Anterior cingulate cortex (tissue), 58 donors: ENCODE measurements at regions not wholly inside any gene's neighbourhood (a gene's known extent, or its start where the extent isn't known, plus 50 kb on each side); places are given as distances from the start of the nearest gene placed in this dataset.
A peak's percentile ranks its signal among the peaks of the same experiment; 100 is the strongest.
"Not testable (repeated sequence)": the region's sequence is repeated elsewhere in the genome, so short reads cannot be mapped to it uniquely, and the experiment has no call there.

Source experiments
- DNase-seq, 58 donors: peaks; one replicate each; lab custom pipeline; 2025; lab: John Stamatoyannopoulos, UW

DNA sequence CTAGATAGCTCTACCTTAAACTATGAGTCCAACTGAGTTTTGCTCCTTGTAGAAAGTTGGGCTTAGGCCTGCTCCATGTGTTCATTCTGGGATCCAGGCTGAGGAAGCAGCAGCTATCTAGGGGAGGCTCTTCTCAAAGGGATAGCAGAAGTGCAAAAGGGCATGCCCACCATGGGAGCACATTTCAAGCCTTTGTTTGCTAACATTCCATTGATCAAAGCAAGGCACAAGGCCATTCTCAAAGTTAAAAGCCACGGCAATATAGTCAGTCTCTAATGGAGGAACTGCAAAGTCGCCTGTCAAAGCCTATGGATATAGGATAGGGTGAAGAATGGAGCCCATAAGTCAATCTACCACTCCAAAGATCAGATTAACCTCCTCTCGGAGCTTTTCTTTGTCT lies 488.1 kb upstream of the ARX start:
- DNase-seq, result no peak

DNA sequence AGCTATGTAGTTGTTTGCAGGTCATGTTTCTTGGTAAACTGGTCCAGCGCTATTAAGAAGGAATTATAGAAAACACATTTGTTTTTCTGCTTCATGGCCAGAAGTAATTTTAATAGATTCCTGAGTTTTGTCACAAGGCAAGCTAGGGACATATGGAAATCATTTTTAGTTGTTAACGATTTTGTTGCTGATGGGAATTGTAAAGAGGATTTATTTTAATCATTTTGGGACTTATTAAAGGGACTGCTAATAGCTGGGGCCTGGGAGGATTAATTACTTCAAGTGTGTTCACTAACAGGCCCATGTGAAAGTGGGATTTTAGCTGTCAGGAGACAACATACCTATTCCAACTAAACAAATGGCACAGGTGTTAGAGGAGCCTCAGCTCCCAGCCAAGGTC lies 492.0 kb upstream of the ARX start:
- DNase-seq, result no peak

DNA sequence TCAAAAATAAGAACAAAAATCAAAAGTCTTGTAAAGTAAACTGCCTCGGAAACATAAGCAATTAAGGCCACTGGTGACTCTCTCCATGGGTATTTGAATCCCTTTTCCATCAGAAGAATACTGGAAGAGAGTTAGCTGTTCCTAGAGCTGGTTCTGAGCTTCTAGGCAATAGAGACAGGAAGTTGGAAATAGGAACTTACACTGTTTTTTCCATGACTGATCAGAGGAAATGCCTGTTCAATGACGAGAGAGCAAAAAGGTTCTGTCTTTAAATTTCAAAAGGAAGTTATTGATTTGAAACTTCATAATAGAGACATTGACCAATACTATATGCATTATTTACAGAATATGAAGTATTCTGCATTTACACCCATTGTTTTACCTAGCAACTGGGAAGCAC lies 503.5 kb upstream of the ARX start:
- no peak for DNase-seq

DNA sequence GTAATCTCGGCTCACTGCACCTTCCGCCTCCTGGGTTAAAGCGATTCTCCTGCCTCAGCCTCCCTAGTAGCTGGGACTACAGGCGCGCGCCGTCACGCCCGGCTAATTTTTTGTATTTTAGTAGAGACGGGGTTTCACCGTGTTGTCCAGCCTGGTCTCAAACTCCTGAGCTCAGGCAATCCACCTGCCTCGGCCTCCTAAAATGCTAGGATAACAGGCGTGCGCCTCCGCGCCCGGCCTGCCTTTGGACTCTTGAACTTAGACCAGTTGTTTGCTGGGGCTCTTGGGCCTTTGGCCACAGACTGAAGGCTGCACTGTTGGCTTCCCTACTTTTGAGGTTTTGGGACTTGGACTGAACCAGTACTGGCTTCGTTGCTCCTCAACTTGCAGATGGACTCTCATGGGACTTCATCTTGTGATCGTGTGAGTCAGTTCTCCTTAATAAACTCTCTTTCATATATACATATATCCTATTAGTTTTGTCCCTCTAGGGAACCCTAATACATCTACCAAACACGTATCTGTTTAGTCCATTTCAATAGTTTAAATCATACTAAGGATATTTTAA lies 506.8 kb upstream of the ARX start:
- DNase-seq, result not testable (repeated sequence)

DNA sequence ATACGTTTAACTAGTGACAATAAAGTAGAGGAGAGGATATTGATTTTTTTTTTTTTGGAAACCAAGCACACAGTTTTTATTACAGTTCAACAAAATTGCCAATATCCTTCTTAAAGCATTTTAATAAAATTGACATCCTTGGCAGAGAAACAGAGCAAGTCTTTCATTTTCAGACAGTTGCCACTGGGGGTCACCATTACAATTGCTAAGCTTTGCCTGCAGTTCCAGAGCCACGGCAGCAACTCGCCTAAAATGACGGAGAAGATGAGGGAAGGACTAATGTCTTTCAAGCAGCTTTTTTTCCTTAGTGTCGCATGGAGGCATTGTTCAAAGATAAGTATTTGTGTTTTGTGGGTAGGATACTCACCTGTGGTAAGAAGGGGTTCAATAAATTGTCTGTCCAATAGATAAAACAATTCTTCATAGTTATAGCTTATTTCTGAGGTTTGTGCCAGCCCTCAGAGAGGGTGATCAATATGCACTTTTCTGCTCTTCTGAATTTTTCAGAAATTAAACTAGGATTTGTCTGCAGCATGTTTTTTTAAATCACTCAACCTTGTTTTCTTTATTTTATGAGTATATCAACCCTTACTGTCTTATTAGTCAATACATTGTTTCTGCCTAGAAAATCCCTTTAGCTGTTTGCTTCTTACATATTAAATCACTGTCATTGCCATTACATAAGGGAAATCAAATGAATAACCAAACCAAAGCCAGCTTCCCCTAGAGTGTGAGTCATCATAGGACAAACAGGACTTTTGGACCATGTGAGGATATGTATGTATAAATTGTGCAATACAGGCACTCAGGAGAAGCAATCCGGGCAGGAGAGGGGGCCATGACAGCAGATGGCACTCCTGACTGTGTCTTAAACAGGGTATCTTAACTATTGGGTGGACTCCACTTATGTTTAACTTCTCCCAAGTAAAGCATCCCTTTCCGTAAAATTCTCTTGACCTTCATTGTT lies 508.1 kb upstream of the ARX start:
- DNase-seq, result peak in 36 of 58 donors; percentile 0 to 40 (median 2)

DNA sequence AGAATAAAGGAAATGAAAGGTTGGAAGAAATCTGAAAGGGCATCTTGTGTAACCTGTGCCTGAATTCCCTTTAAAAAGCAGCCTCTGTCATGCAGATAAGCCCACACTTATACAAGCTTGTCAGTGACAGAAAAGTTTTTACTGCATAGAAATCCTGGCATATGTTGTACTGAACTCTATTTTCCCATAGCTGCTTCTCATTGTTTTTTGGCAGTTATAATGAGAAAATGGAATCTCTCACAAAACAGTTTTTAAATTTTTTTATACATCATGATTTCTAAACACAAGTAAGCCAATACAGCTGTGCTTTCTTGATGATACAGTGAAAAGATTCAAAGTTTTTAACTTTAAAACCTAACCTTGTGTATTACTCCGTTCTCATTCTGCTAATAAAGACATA lies 511.4 kb upstream of the ARX start:
- DNase-seq, result no peak

DNA sequence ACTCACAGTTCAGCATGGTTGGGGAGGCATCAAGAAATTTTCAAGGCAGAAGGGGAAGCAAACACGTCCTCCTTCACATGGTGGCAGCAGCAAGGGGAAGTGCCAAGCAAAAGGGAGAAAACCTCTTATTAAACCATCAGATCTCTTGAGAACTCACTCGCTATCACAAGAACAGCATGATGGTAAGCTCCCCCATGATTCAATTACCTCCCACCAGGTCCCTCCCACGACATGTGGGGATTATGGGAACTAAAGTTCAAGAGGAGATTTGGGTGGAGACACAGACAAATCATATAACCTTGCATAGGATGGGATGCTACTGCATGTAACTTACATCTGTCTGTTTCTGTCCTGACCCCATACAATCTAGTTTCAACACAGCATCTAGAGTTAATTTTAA lies 511.8 kb upstream of the ARX start:
- no peak for DNase-seq

DNA sequence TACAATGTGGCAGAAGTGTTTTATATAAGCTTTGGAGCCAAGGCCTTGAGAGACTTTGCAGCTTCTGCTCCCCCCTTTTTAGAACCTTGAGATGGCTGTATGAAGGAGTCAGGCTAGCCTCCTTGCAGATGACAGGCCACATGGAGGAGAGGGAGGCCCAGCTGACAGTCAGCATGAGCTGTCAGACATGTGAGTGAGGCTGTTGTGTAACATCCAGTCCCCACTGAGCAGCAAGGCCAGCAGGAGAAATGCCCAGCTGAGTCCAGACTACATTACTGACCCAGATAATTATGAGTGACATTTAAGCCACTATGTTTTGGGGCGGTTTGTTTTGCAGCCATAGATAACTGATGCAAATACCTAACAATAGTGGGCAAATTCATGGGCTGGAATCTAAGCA lies 515.3 kb upstream of the ARX start:
- DNase-seq, result peak in 2 of 58 donors; percentile 0

DNA sequence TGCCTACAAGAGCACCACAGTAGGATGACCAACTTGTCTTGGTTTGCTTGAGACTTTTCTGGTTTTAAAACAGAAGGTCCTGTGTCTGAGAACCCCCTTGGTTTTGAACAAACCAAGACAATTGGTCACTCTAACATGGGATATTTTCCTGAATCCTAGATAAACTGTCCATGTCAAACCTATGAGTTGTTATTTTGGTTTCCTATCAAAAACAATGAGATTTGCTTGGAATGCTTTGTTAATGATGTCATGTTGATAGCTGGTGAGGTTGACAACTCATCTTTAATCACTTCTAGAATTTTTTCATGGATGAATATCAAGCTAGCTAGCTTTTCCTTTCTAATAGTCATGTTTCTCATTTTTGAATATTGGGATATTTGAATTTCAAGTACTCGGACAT lies 518.3 kb upstream of the ARX start:
- no peak for DNase-seq

DNA sequence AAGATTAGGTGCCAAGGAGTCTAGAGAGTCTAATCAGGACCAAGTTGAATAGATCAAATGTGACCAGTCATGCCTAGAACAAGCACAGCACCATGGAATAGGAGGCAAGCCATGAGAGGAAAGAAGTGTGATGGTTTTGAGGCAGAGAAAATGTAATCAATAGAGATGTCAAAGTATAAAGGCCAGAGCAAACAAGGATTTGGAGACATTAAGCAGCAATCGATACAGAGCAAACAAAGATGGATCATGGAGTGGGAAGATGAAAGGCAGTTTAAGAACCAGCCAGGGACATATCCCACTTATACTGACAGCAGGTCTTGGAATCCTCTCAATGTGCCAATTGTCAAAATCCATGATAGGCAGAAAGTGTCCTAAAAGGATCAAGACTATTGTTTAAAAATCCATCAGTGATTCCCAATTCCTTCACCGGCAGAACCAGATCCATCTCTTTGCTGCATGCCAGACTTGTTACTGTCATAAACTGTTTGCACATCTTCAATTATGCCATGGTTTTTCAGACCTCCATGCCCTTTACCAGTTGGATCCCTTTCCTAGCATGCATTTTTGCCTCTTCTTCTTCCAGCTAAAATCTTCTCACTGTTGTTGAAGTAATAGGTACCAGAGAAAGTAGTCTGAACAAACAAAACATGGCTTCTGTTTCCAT lies 520.7 kb upstream of the ARX start:
- DNase-seq, result no peak

DNA sequence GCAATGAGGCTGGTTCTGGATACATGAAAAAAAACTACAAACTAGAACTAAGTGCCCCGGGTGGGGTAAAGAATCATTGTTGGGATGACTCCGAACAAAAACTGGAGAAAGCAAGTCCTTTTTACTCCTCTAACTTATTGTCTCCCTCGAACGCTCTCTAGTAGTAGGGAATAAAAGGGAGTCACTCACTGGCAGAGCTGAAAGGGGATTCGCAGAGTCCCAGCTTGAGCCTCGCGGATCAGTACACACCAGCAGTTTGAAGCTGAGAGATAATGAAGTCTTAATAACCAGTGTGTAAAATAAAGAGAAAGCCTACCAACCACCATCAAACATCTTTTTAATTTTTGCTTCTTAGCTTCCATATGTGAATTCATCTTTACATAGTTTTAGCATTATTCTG lies 521.9 kb upstream of the ARX start:
- no peak for DNase-seq

DNA sequence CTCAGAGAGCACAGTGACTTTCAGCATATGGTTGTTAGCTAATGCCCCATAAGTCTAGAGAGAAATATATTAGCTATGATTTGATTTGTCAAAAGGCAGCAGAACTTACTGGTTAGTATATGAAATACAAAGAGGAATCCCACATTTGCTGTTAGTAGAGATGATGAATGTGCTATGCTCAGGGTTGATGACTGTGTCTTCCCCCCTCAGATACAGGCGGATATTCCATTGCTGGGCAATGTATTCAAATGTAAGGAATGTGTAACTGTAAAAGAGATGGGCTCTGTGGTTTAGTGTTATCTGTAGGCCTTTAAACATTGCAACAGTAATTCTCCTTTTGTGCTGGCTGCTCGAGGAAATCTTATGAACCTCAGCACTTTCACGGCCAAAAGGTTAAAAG lies 528.9 kb upstream of the ARX start:
- DNase-seq, result no peak

DNA sequence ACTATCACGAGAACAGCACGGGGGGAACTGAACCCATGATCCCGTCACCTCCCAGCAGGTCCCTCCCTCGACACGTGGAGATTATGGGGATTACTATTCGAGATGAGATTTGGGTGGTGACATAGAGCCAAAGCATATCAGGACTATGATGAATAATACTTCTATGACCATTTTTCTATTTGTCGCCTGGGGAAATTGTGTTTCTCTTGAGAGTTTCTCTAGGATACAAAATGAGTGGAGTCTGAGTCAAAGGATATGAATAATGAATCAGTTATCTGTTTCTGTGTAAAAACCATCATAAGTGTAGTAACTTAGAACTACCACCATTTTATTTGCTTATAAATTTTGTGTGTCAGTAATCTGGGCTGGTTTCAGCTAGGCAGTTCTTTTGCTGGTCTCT lies 533.0 kb upstream of the ARX start:
- no peak for DNase-seq

DNA sequence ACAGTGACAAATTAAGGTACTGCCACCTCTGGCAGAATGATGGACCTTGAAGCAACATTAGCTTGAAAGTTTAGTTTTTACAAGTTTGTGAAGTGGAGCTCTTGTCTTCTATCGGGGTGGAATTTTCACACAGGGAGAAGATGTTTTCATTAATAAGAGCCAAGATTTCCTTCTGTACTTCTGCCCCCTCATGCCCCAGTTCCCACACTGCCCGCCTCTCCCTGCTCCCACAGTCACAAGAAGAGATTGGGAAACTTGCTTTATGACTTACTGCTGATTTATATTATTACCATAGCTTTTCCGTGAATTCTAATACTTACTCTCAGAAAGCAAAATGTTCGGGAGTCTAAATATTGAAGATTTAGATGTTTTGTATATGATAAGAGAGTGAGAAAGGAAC lies 539.8 kb upstream of the ARX start:
- no peak for DNase-seq

DNA sequence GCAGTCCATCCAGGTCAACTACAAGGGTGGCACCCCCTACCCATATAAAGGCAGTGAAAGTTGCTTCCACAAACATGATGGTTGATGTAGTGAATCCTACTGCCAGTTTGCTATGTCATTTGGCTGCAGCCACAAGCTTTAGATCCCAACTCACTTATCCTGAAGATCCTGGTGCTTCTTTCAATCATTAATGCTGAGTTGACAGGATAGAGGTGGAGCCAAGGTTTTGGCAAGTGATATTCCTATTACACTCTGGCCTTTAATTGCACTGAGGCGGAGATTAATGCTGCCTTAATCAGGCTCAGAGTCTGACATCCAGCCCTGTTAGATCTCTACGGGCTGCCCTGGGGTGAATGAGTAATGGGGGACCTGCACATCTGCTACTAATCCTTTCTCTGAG lies 542.4 kb upstream of the ARX start:
- DNase-seq, result no peak

DNA sequence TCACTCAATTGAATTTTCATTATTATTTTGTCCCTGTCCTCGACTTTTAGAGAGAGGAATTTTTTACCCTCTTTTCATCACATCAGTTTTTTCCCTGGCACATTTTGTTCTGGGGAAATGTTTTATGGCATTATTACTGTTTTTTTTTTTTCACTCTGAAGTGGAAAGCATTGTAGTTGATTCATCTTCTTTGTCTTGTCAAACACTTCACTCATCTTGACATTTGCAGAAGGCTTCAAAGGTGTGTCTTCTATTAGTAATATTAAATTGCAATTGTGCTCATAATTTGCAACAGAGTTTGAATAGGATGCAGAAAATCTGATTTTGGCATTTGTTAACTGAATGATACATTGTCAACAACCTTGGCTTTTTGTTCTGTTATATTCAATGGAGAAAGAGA lies 545.4 kb upstream of the ARX start:
- DNase-seq, result no peak

DNA sequence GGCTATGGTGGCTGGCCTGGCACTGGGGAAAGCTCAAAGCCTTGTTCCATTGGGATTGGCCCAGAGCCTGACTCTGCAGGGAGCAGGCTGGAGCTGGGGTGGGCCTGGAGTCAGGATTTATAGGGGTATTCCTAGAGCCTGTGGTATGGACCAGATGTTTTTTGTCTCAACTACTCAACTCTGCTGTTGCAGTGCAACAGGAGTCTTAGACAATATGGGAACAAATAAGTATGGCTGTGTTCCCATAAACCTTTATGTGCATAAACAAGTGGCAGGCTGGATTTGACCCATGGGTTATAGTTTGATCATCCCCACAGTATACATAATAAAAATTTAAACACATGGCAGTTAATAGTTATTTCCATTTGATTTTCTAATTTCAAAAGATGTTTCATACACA lies 557.9 kb upstream of the ARX start:
- no peak for DNase-seq

DNA sequence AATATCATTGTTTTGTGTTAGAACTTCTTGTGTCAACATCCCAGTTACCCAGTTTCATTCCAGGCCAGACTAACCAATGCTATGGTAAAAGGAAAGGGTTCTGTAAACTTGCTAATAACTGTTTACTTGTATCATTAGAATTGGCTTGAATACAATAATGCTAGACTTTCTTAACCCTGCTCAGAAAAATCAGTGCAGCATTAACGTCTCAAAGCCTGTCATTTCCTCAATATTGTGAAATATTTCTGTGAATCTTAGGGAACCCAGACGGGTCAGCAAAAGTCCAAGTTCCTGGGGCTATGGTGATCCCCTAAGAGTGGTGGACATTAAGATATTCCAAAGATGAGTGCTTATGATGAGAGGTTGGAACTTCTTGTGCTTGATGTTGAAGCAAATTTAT lies 541.2 kb upstream of the MAGEB18 start:
- DNase-seq, result no peak

DNA sequence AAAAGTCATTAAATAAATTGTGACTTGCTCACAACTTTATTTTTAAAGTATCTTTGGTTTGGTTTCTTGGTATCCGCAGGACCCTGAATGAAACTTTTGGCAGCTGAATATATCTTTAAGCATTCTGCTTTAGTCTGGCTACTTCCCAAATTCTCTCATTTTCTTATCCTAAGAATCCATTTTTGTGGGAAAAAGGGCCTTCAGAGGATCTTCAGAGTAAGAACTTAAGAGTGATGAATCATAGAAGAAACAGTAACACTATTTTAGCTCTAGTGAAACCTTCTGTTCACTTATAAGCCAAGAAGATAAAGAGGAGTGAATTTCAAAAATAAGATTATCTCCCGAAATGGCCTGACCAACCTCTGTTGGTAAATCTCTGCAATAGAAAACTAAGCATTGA lies 540.6 kb upstream of the MAGEB18 start:
- DNase-seq, result no peak

DNA sequence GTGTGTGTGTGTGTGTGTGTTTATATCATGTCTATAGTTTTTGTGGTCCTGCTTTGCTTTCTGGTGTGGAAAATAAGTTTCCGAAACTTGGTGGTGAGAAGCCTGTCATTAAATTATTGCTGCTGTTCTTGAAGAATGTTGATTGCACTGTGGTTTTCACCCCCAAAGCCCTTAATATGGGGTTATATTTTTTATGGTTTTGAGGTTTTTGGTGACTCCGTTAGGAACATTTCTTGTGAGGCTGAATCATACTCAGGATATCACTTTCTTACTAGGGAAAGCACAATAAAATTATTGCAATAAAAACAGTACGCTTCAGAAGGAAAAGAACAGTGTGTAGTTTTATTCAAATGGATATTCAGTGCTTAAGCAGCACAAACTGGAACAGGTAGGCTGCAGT lies 539.1 kb upstream of the MAGEB18 start:
- DNase-seq, result no peak

DNA sequence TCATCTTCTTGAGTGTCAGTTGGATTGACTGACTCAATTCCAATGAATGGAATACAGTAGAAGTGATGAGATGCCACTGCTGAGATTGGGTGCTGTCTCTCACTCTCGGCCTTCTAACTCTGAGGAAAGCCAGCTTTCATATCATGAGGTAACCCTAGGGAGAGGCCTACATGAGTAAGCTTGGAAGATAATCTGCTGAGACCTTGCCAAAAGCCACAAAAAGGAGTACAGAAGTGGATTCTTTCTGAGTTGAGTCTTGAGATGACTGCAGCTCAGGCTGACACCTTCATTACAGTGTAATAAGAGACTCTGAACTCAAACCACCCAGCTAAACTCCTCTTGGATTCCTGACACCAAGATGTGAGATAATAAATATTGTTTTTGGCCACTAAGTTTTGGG lies 537.4 kb upstream of the MAGEB18 start:
- DNase-seq, result no peak

DNA sequence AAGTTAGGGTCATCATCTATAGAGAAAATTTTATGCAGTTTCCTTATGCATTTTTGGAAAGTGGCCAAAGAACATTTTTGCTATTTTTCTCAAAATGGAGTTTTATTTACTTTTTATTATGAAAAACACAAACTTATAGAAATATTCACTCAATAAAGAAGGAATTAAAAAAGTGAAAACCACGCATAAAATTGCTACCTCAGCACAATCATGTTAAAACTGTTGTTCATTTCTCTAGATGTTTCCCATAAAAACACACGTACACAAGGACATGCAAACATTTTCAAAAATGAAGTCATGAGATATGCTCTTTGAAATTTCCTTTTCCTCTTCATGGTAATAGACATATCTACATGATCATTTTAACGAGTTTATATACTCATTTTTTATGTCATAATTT lies 536.8 kb upstream of the MAGEB18 start:
- no peak for DNase-seq
